RPMI7951 (cell line): ENCODE measurements at regions not wholly inside any gene's neighbourhood (a gene's known extent, or its start where the extent isn't known, plus 50 kb on each side); places are given as distances from the start of the nearest gene placed in this dataset.
"Not testable (repeated sequence)": the region's sequence is repeated elsewhere in the genome, so short reads cannot be mapped to it uniquely, and the experiment has no call there.

Experiments used
- DNase-seq: peaks from one replicate; pipeline ENCODE4 v3.0.0-alpha.2; 2012; ENCODE audit warnings: low read depth

DNA sequence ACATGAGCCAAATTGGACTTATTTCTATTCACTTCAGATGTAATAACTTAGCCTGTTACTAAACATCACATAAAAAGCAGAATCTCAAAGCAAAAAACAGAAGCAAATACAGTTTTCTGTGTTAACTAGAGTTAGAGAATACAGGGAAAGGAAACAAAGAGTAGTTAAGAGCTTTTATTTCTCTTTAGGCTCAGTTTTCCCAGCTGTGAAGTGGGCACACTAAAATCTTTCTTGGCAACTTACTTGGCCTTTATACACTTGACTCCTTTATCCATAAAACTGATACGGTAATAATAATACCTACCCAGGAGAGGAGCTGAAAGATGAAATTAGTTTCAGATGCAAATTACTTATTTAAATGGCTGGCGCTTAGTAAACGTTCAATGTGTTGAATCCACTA is 132.8 kb upstream of the SPATS2L start:
- no peak for DNase-seq

- DNase-seq: no peak
These were observed 131.9 kb upstream of the SPATS2L start for GRCh38 chr2:200174433-200175216.

GRCh38 chr2:200177971-200178911 is 128.3 kb upstream of the SPATS2L start:
- peak; percentile 69 for DNase-seq

GRCh38 chr2:200179151-200179550 is 127.3 kb upstream of the SPATS2L start:
- no peak for DNase-seq

DNA sequence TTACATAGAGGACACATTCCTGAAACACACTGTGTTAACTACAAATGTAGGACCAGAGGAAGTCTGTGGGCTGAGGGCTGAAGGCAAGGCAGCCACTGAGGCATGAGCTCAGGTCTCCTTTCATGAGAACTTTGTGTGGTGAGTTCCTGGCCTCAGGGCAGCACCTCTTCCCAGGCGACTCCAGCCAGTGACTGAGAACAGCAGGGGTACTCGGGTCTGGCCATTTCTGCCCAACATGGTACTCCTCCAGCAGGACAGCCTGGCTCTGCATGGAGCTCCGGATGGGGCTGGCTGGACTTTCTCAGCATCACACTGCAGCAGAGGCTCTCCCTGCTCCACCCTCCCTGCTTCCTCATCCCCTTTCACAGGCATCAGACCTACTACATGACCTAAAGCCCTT is 125.5 kb upstream of the SPATS2L start:
- no peak for DNase-seq

DNA sequence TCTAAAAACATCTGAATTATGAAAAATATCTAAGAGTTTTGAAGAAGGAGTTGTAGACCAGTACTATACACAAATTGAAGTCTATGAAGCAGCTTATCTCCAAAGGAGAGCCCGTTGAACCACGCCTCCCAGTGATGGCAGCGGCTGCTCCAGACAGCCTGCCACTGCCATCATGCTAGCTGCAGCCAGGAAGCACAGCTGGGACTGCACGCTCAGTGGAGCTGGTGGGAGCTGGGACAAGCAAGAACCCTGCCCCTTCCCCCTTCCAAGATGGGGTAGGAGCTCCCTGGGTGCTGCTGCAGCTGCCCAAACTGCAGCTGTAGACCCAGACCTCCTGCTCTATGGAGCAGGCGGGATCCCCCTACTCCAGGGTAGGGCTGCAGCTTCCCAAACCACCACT is 124.7 kb upstream of the SPATS2L start:
- DNase-seq: no peak

- no peak for DNase-seq
These were observed 121.5 kb upstream of the SPATS2L start for GRCh38 chr2:200184748-200185627.

- no peak for DNase-seq
These were observed 120.9 kb upstream of the SPATS2L start for GRCh38 chr2:200185628-200186000.

DNA sequence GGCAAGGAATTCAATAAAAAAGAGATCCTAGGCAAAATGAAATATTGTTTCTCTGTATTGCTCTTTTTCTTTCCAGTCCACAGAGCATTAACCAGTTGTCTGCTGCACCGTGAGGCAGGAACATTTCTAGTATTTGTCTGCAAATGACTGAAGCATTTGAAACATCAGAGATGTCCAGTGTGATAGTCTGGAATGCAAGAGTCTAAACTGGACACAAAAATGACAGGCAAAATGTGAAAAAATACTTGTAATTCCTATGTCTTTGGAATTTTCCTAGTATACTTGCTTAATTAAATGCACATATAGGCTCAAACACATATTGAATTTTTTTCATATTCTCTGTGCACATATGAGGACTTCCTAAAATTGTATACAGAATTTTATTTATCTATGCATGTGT is 120.5 kb upstream of the SPATS2L start:
- no peak for DNase-seq

DNA sequence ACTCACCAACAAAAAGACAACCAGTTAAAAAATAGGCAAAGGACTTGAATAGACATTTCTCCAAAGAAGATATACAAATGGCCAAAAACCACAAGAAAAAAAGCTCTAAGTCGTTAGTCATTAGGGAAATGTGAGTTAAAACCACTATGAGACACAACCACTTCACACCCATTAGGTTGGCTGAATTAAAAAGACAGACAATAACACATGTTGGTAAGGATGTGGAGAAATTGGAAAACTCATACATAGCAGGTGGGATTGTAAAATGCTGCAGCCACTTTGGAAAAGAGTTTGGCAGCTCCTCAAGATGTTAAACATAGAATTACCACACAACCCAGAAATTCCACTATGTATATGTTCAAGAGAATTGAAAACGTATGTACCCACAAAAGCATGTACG is 117.6 kb upstream of the SPATS2L start:
- DNase-seq: peak; percentile 26

DNA sequence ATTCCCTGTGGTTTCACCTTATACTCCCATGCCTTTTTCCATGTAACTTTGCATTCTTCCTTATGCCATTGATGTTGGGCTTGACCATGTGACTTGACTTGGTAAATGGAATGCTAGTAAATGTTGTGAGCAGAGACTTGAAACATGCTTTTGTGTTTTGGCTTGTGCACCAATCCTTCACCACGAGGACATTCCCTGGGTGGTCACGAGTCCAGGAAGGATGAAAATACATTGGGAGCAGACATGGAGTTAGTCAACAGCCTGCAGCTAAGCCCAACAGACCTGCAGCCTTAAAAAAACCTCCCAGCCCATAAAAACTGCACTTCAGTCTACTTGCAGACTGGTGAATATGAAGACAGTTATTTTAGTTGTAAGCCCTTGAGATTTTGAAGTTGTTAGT is 116.5 kb upstream of the SPATS2L start:
- peak; percentile 47 for DNase-seq

DNA sequence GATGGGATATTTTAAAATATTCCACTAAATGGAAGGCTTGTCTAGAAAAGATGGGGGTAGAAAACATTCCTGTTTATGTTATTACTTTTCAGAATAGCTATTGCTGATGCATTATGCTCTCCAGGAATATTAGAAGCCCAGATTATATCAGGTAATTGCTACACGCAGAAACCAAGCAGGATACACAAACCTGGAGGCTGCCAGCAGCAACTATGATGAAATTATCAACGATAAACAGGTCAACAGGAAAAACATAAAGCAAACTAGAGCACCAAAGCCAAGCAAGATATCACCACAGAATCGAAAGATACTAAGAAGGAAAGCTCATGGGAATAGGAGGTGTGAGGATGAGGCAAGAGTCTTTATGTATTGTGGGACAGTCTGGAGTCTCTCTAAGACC is 113.2 kb upstream of the SPATS2L start:
- no peak for DNase-seq

DNA sequence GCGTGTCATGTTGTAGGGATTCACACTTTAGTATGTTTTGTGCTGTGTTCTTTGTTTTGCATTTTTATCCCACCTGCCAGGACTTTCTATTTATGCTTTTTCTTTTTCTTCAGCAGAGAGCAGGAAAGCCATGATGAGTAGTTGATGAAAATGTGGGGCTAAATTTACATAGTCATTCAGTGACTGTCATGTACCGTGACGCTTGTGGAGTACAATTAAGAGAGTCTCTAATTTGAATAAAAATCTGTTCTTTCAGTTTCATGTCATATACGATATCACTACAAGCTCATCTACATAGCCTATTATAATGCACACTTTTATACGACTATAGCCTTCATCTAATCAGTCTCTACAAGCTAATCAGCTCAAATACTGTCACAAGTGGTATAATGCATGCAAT is 112.7 kb upstream of the SPATS2L start:
- DNase-seq: no peak

- no peak for DNase-seq
These were observed 111.7 kb upstream of the SPATS2L start for GRCh38 chr2:200194746-200195145.

DNA sequence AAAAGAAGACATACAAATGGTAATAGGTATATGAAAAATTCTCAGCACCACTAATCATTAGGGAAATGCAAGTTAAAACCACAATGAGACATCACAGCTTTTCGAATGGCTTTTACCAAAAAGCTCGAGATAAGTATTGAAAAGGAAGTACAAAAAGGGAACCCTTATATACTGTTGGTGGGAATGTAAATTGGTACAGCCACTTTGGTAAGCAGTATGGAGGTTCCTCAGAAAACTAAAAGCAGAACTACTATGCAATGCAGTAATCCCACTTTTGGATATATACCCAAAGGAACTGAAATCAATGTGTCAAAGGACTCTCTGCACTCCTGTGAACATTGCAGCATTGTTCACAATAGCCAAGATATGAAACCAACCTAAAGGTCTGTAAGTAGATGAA is 107.5 kb upstream of the SPATS2L start:
- no peak for DNase-seq

DNA sequence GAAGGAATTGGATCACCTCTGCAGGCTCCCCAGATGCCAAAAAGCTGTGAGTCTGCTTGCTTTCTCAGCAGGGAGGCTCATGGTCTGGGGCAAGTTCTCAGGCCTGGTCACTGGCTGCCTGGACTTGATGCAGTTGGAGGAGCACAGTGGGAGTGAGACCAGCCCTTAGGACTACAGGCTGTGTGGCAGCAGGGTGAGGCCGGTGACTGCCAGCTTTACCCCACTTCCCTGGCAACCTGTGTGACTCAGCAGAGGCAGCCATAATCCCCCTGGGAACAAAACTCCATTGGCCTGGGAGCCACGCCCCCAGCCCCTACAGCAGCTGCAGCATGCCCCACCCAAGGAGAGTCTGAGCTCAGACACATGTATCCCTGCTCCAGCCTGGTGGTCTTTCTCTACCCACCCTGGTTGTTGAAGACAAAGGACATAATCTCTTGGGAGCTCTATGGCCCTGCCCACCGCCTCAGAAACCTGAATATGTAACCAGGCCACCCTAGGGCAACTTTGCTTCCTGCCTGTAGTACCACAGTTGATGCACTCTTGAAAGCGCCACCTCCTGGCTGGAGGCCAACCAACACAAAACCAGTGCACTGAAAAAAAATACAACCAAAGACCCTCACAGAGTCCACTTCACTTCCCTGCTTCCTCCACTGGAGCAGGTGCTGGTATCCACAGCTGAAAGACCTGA is 106.8 kb upstream of the SPATS2L start:
- DNase-seq: peak; percentile 20

GRCh38 chr2:200201839-200202238 is 104.7 kb upstream of the SPATS2L start:
- DNase-seq: not testable (repeated sequence)

DNA sequence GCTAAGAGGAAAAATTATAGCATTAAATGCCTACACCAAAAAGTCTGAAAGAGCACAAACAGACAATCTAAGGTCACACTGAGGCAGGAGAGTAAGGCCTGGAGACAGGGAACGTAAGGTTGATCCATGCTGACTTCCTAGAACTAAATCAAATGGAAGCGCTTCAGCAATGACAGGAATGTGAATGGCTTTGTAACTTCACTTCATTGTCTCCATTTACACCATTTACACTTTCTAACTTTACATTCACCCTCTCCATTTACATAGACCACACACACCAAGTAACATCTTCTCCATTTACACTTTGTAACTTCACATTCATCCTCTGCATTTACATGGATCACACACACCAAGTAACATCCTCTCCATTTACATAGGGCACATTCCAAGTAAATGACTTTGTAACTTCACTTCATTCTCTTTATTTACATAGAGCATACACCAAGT is 103.1 kb upstream of the SPATS2L start:
- DNase-seq: no peak

- DNase-seq: no peak
These were observed 98.5 kb upstream of the SPATS2L start for GRCh38 chr2:200208041-200208440.

DNA sequence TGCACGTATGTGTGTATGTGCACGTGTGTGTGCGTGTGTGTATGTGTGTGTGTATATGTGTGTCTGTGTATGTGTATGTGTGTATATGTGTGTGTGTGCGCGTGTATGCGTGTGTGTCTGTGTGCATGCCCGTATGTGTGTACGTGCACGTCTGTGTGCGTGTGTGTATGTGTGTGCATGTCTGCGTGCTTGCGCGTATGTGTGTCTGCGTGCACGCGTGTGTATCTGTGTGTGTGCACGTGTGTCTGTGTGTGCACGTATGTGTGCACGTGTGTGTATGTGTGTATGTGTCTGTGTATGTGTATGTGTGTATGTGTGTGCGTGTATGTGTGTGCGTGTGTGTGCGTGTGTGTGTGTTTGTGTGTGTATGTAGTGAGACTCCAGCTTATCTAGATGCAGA is 97.5 kb upstream of the SPATS2L start:
- no peak for DNase-seq

DNA sequence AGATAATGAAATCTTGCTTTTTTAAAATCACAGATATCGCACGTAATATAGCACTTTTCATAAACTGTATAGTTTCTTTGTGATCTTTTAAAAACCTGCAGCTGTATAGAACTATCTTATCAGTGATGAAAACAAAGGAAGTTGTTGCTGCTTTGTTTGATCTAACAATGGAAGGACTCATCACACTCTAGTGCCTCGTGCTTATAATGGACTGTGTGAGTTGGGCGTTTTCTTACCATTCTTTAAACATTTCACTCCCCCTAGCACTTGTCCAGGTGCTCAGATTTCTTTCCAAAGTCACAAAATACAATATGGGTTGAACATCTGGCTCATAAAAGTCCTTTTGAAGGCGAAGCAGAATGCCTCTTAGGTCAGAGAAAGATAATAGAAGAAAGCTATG is 94.8 kb upstream of the SPATS2L start:
- DNase-seq: no peak
